ENCODE measurements at regions not wholly inside any gene's neighbourhood (a gene's known extent, or its start where the extent isn't known, plus 50 kb on each side); places are given as distances from the start of the nearest gene placed in this dataset.
"Not testable (repeated sequence)": the region's sequence is repeated elsewhere in the genome, so short reads cannot be mapped to it uniquely, and the experiment has no call there.

DNA sequence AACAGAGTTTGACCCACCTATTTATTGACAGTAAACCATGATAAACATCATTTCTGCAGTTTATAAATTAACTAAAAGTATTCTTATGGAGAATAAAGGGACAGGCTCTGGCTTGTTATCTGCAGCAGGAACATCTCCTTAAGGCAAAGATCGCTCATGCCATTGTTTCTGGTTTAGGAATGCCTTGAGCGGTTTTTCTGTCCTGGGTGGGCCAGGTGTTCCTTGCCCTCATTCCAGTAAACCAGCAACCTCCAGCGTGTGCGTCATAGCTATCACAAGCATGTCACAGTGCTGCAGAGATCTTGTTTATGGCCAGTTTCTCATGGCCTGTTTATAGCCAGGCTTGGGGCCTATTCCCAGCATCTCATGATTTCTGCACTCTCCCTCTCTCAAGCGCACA is 521.7 kb downstream of the HINT1 start:
- TF ChIP-seq, protein P1, sequence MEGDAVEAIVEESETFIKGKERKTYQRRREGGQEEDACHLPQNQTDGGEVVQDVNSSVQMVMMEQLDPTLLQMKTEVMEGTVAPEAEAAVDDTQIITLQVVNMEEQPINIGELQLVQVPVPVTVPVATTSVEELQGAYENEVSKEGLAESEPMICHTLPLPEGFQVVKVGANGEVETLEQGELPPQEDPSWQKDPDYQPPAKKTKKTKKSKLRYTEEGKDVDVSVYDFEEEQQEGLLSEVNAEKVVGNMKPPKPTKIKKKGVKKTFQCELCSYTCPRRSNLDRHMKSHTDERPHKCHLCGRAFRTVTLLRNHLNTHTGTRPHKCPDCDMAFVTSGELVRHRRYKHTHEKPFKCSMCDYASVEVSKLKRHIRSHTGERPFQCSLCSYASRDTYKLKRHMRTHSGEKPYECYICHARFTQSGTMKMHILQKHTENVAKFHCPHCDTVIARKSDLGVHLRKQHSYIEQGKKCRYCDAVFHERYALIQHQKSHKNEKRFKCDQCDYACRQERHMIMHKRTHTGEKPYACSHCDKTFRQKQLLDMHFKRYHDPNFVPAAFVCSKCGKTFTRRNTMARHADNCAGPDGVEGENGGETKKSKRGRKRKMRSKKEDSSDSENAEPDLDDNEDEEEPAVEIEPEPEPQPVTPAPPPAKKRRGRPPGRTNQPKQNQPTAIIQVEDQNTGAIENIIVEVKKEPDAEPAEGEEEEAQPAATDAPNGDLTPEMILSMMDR (IDR thresholded peaks at IDR 0.05), result no peak
- ATAC-seq (ENCODE audit: low FRiP score), result no peak

DNA sequence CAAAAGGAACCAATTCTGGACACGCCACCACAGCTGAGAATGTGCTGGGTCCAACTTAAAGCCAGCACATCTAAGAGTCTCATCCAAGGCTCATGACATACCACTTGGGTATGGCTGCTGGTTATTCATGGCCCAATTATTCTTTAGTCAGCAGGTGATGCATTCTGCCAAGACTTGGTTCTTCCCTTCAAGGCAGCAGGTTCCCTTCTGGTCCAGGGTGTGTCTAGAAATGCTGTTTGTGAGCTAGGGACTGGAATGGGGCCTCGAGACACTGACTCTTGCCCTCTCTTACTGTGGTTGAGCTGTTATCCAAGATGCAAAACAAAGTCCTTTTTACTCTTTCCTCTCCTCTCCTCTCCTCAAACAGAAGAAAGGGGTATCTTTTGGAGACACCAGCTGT is 522.6 kb downstream of the HINT1 start:
- no peak for ATAC-seq (ENCODE audit: low FRiP score)
- TF ChIP-seq, protein P1 (IDR thresholded peaks at IDR 0.05), result no peak
- no peak for DNase-seq (ENCODE audit: low spot score)

More for the DNA sequence above, 521.7 kb downstream of the HINT1 start:
- DNase-seq (ENCODE audit: low spot score), result no peak

DNA sequence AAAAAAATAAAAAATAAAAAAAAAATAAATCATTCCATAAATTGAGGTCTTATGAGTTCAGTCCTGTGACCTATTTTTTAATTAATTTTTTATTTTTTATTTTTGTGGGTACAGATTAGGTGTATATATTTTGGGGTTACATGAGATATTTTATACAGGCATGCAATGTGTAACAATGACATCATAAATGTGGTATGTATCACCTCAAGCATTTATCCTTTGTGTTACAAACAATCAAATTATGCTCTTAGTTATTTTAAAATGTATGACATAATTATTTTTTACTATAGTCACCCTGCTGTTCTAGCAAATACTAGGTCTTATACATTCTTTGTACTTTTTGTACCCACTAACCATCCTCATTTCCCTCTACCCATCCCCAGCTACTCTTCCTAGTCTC is 537.9 kb downstream of the HINT1 start:
- no peak for DNase-seq (ENCODE audit: low spot score)
- ATAC-seq (ENCODE audit: low FRiP score), result no peak
- TF ChIP-seq, protein P1 (IDR thresholded peaks at IDR 0.05), result no peak

DNA sequence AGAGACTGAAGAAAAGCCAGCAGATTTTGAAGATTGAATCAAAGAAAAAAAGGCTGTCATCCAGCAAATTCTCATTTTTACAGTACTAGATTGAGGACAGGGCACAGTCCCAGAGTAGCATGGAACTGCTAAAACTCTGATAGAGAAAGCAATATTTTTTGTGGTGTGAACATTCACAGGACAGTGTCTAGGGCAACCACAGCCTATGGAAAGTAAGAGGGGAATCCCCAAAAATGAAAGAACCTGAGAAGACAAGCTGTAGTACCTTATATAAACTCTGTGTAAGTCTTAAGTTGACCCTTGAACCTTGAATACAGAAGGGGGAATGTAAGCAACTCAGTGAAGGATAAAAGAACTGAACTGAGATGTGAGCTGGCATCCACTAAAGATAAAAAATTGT is 540.3 kb downstream of the HINT1 start:
- DNase-seq (ENCODE audit: low spot score) (no peak), ATAC-seq (ENCODE audit: low FRiP score) (no peak)
- TF ChIP-seq, protein P1 (IDR thresholded peaks at IDR 0.05), result no peak

DNA sequence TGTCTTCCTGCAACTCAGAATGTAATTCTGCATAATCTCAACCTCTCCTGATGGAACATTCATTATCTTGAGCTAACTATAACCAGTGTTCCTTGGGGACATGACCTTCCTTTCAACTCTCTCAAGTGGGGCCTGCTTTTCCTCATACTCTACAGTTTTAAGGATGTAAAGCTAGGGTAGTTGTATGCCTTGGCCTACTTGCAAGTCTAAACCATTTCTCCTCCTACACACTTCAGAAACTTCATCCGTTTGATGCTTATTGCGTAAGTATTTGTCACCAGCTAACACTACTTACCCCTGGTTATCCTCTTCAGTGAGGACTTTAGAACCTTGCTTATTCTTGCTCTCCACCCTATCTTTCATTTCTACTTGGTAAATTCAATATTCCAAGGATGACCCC is 548.9 kb downstream of the HINT1 start:
- ATAC-seq (ENCODE audit: low FRiP score) (no peak), DNase-seq (ENCODE audit: low spot score) (no peak)
- TF ChIP-seq, protein P1 (IDR thresholded peaks at IDR 0.05), result no peak

DNA sequence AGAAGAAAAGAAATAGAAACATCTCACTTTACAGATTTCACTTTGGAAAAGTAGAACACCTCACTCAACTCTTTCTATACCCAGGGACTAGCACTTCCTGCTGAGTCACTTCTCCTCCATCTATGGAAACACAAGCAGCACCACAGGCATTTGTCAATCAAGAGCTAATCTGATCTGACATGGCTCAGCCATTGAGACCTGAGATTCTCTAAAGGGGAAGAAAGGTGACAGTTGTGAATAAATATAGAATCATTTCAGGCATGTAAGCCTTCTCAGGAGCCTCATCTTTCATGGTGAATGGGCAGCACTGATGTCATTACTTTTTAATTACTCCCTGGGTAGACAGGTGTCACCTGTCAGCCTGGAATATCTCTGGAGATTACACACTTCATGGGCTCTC is 559.8 kb downstream of the HINT1 start:
- TF ChIP-seq, protein P1 (IDR thresholded peaks at IDR 0.05), result no peak
- no peak for DNase-seq (ENCODE audit: low spot score)
- ATAC-seq (ENCODE audit: low FRiP score), result no peak

DNA sequence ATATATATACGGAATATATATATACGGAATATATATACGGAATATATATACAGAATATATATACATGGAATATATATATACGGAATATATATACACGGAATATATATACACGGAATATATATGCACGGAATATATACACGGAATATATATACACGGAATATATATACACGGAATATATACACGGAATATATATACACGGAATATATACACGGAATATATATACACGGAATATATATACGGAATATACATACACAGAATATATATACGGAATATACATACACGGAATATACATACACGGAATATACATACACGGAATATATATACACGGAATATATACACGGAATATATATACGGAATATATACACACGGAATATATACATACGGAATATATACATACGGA is 568.4 kb downstream of the HINT1 start:
- ATAC-seq (ENCODE audit: low FRiP score); DNase-seq (ENCODE audit: low spot score): not testable (repeated sequence)

DNA sequence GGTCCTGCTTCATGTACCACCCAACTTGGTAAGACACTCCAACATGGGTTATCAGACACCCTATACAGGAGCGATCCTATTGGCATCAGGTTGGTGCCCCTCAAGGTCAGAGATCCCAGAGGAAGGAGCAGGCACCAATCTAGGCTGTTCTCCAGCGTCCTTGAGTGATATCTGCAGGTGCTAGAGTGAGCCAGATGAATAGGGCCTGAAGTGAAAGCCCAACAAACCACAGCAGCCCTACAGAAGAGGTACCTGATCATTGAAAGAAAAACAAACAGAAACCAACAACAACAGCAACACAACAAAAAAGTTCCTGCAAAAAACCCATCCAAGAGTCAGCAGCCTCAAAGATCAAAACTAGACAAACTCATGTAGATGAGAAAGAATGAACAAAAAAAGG is 584.8 kb downstream of the HINT1 start:
- DNase-seq (ENCODE audit: low spot score) (no peak), ATAC-seq (ENCODE audit: low FRiP score) (no peak)
- TF ChIP-seq, protein P1 (IDR thresholded peaks at IDR 0.05), result no peak
